ENCODE measurements at regions not wholly inside any gene's neighbourhood (a gene's known extent, or its start where the extent isn't known, plus 50 kb on each side); places are given as distances from the start of the nearest gene placed in this dataset.

GRCh38 chr21:29991624-29992023, 51.8 kb upstream of the GRIK1 start:
- Histone ChIP-seq H3K27me3 (ENCODE audit: insufficient read depth, low read depth, severe bottlenecking) (no peaks in the 10 kb centered on the region), H3K36me3 (no peaks in the 10 kb centered on the region), H3K27ac (no peak overlapping the region), H3K4me3 (ENCODE audit: low read depth, low read length) (no peak overlapping the region), H3K9me3 (ENCODE audit: severe bottlenecking) (no peaks in the 10 kb centered on the region)
- no peak for TF ChIP-seq CTCF (IDR thresholded peaks at IDR 0.05; ENCODE audit: low read depth, low read length)
- DNase-seq = no peak

- Histone ChIP-seq H3K27ac (no peak overlapping the region), H3K36me3 (no peaks in the 10 kb centered on the region), H3K9me3 (ENCODE audit: severe bottlenecking) (no peaks in the 10 kb centered on the region), H3K27me3 (ENCODE audit: insufficient read depth, low read depth, severe bottlenecking) (no peaks in the 10 kb centered on the region), H3K4me3 (ENCODE audit: low read depth, low read length) (no peak overlapping the region)
- no peak for DNase-seq
- TF ChIP-seq CTCF (IDR thresholded peaks at IDR 0.05; ENCODE audit: low read depth, low read length) = no peak
These were observed 49.9 kb upstream of the GRIK1 start for GRCh38 chr21:29989634-29990234.
